H54 (cell line): ENCODE measurements at regions not wholly inside any gene's neighbourhood (a gene's known extent, or its start where the extent isn't known, plus 50 kb on each side); places are given as distances from the start of the nearest gene placed in this dataset.
"Not testable (repeated sequence)": the region's sequence is repeated elsewhere in the genome, so short reads cannot be mapped to it uniquely, and the experiment has no call there.

Experiments used
- DNase-seq: peaks from one replicate; pipeline ENCODE4 v3.0.0; 2011; ENCODE audit warnings: low spot score, mixed read lengths; ENCODE audit not compliant: insufficient read length
- FAIRE-seq: peaks from 3 replicates; lab custom pipeline; 2011; peaks lifted over from hg19 to GRCh38; lab: Jason Lieb, UNC
- POLR2A ChIP-seq: IDR thresholded peaks from 2 replicates; pipeline ENCODE4 v1.6.1; 2011; ENCODE audit warnings: low read depth, mild to moderate bottlenecking, low read length

- FAIRE-seq: no peak
- DNase-seq: no peak
- TF ChIP-seq POLR2A: no peak
Measured at GRCh38 chr3:76525726-76526125, 514.2 kb upstream of the ROBO2 start.

- no peak for FAIRE-seq
- TF ChIP-seq POLR2A: no peak
- no peak for DNase-seq
Measured at GRCh38 chr3:76527773-76528172, 512.1 kb upstream of the ROBO2 start.

GRCh38 chr3:76532158-76532822 lies 507.6 kb upstream of the ROBO2 start:
- no peak for FAIRE-seq
- DNase-seq: no peak
- no peak for TF ChIP-seq POLR2A

GRCh38 chr3:76533710-76534109 lies 506.2 kb upstream of the ROBO2 start:
- FAIRE-seq, DNase-seq: not testable (repeated sequence)

GRCh38 chr3:76537857-76538256 lies 502.0 kb upstream of the ROBO2 start:
- not testable (repeated sequence) for FAIRE-seq, DNase-seq

GRCh38 chr3:76547674-76548073 lies 492.2 kb upstream of the ROBO2 start:
- DNase-seq: no peak
- no peak for TF ChIP-seq POLR2A
- no peak for FAIRE-seq

- TF ChIP-seq POLR2A: no peak
- no peak for FAIRE-seq
Measured at GRCh38 chr3:76550522-76551201, 489.2 kb upstream of the ROBO2 start.

GRCh38 chr3:76551739-76552138 lies 488.2 kb upstream of the ROBO2 start:
- DNase-seq: no peak
- no peak for TF ChIP-seq POLR2A
- no peak for FAIRE-seq

More at GRCh38 chr3:76550522-76551201, 489.2 kb upstream of the ROBO2 start:
- no peak for DNase-seq

GRCh38 chr3:76552653-76553052 lies 487.2 kb upstream of the ROBO2 start:
- no peak for DNase-seq
- TF ChIP-seq POLR2A: no peak
- no peak for FAIRE-seq

GRCh38 chr3:76554707-76555106 lies 485.2 kb upstream of the ROBO2 start:
- DNase-seq: no peak
- no peak for TF ChIP-seq POLR2A
- FAIRE-seq: no peak

- no peak for TF ChIP-seq POLR2A
- no peak for FAIRE-seq
- DNase-seq: no peak
Measured at GRCh38 chr3:76561494-76562236, 478.2 kb upstream of the ROBO2 start.

GRCh38 chr3:76565496-76566210 lies 474.2 kb upstream of the ROBO2 start:
- FAIRE-seq: no peak
- no peak for TF ChIP-seq POLR2A
- no peak for DNase-seq

GRCh38 chr3:76566211-76566534 lies 473.7 kb upstream of the ROBO2 start:
- DNase-seq (no peak), FAIRE-seq (no peak)
- no peak for TF ChIP-seq POLR2A

- FAIRE-seq (no peak), DNase-seq (no peak)
- TF ChIP-seq POLR2A: no peak
Measured at GRCh38 chr3:76566904-76567303, 473.0 kb upstream of the ROBO2 start.
